GM12878 (cell line): ENCODE measurements at regions not wholly inside any gene's neighbourhood (a gene's known extent, or its start where the extent isn't known, plus 50 kb on each side); places are given as distances from the start of the nearest gene placed in this dataset.

Experiments used
- BCL11A ChIP-seq: IDR thresholded peaks from 2 replicates; pipeline ENCODE4 v1.6.1; 2011; ENCODE audit warnings: low read depth, low read length
- CBX5 ChIP-seq: sonication (generic); IDR thresholded peaks from 2 replicates; pipeline ENCODE4 v1.6.1; 2016; ENCODE audit warnings: low read depth, moderate library complexity, mild to moderate bottlenecking, inconsistent platforms
- CREM ChIP-seq: IDR thresholded peaks from 2 replicates; pipeline ENCODE4 v1.6.1; 2014; ENCODE audit warnings: antibody characterized with exemption, low read depth
- DPF2 ChIP-seq: fragments of 450-650 bp; IDR thresholded peaks from 2 replicates; pipeline ENCODE4 v1.6.1; 2017; ENCODE audit warnings: mild to moderate bottlenecking
- EGR1 ChIP-seq, 2 experiments: IDR thresholded peaks; 1 replicate in 1 of 2; 2 replicates in 1 of 2; pipeline ENCODE4 v1.6.1; 2011 to 2012; ENCODE audit warnings: low read depth in 2 of 2, low read length in 2 of 2, borderline replicate concordance in 1 of 2, mild to moderate bottlenecking in 1 of 2, moderate library complexity in 1 of 2
- ESRRA ChIP-seq: IDR thresholded peaks from 2 replicates; pipeline ENCODE4 v1.6.1; 2012; ENCODE audit warnings: mild to moderate bottlenecking, low read length, improper control_type of control experiment
- ETV6 ChIP-seq, 2 experiments: fragments of 450-650 bp in 1 of 2; IDR thresholded peaks in 1 of 2; conservative IDR thresholded peaks in 1 of 2; 2 replicates each; pipeline ENCODE4 v1.6.1; 2014; ENCODE audit warnings: antibody characterized with exemption in 1 of 2, borderline replicate concordance in 1 of 2, low read depth in 1 of 2, mild to moderate bottlenecking in 1 of 2, moderate library complexity in 1 of 2
- FOXK2 ChIP-seq: fragments of 450-650 bp; IDR thresholded peaks from 2 replicates; pipeline ENCODE4 v1.6.1; 2017; ENCODE audit warnings: mild to moderate bottlenecking, moderate library complexity
- HCFC1 ChIP-seq: fragments of 150-350 bp; IDR thresholded peaks from 2 replicates; pipeline ENCODE4 v1.6.1; 2014; ENCODE audit warnings: low read length
- HDAC6 ChIP-seq: fragments of 200-600 bp; sonication (generic); IDR thresholded peaks from one replicate; pipeline ENCODE4 v1.8.0; 2017; ENCODE audit warnings: antibody characterized with exemption; ENCODE audit not compliant: unreplicated experiment
- IRF3 ChIP-seq: fragments of 450-650 bp; IDR thresholded peaks from 2 replicates; pipeline ENCODE4 v1.6.1; 2014; ENCODE audit warnings: mild to moderate bottlenecking
- MTA3 ChIP-seq: IDR thresholded peaks from 2 replicates; pipeline ENCODE4 v1.6.1; 2012; ENCODE audit warnings: low read length, inconsistent platforms, borderline replicate concordance
- PAX8 ChIP-seq: fragments of 450-650 bp; IDR thresholded peaks from 2 replicates; pipeline ENCODE4 v1.6.1; 2017; ENCODE audit warnings: mild to moderate bottlenecking, moderate library complexity
- POLR2AphosphoS2 ChIP-seq: IDR thresholded peaks from 2 replicates; pipeline ENCODE4 v1.6.1; 2011; ENCODE audit warnings: low read depth, mild to moderate bottlenecking, low read length, improper control_type of control experiment, moderate library complexity
- POLR2AphosphoS5 ChIP-seq: IDR thresholded peaks from 2 replicates; pipeline ENCODE4 v1.6.1; 2011; ENCODE audit warnings: mild to moderate bottlenecking, low read length, inconsistent platforms
- SIN3A ChIP-seq: IDR thresholded peaks from 2 replicates; pipeline ENCODE4 v1.6.1; 2012; ENCODE audit warnings: low read depth, low read length, improper control_type of control experiment
- SMAD1 ChIP-seq: fragments of 450-650 bp; IDR thresholded peaks from 2 replicates; pipeline ENCODE4 v1.6.1; 2018; ENCODE audit warnings: mild to moderate bottlenecking, low read depth; ENCODE audit not compliant: partially characterized antibody
- SREBF1 ChIP-seq: IDR thresholded peaks from 2 replicates; pipeline ENCODE4 v1.6.1; 2012; ENCODE audit warnings: mild to moderate bottlenecking, low read length
- TF ChIP-seq, protein P1 (sequence below): IDR thresholded peaks from 2 replicates; pipeline ENCODE4 v1.6.1; 2011; ENCODE audit warnings: mild to moderate bottlenecking, low read depth, low read length, moderate library complexity; ENCODE audit not compliant: insufficient replicate concordance
- TF ChIP-seq, protein P2 (sequence below): fragments of 450-650 bp; IDR thresholded peaks from 2 replicates; pipeline ENCODE4 v1.6.1; 2018; ENCODE audit warnings: mild to moderate bottlenecking, low read depth, moderate library complexity; ENCODE audit not compliant: partially characterized antibody
- TF ChIP-seq, protein P3 (sequence below): fragments of 450-650 bp; IDR thresholded peaks from 2 replicates; pipeline ENCODE4 v1.6.1; 2017; ENCODE audit warnings: mild to moderate bottlenecking
- TF ChIP-seq, protein P4 (sequence below): IDR thresholded peaks from 2 replicates; pipeline ENCODE4 v1.6.1; 2012; ENCODE audit warnings: low read length, inconsistent platforms

DNA sequence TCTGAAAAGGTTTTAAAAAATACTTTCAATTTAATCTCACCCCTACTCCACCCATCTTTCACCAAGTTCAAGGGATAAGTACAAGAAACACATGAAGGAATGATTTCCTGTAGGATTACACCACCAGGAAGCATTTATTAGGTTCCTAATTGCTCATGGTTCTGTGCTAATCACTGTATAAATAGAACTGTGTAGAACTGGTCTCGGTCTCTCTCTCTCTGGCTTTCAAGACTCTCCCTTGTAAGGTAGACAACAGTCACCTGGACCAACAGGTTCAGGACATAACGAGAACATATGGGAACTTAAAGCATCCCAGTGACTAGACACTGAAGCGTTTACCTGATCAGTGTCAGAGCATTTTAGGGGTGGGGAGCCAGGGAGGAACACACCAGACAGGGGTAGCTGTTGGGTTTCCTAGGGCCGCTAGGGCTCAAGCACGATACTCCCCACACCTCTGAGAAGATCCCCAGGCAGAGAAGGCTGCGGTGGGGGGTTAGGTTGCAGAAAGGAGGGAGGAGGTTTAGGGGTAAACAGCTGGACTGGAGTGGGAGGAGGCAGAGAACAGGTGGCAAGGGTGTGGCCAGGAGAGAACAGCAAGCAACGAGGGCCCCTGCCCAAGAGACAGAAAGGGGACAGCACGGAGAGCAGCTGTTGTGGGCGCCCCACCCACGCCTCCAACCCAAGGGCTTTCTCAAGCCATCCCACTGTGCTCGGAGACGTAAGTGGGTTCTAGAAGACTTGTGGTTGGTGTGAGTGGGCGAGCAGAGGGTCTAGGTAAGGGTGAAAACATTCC is 52.5 kb upstream of the USP6NL start (continued):
- TF ChIP-seq, protein P1, sequence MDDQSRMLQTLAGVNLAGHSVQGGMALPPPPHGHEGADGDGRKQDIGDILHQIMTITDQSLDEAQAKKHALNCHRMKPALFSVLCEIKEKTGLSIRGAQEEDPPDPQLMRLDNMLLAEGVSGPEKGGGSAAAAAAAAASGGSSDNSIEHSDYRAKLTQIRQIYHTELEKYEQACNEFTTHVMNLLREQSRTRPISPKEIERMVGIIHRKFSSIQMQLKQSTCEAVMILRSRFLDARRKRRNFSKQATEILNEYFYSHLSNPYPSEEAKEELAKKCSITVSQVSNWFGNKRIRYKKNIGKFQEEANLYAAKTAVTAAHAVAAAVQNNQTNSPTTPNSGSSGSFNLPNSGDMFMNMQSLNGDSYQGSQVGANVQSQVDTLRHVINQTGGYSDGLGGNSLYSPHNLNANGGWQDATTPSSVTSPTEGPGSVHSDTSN: peak; percentile 45
- TF ChIP-seq SIN3A: no peak
- no peak for TF ChIP-seq PAX8
- 0 out of 2 replicates have a peak, but pooled peaks have one; percentile 48 for TF ChIP-seq CBX5
- TF ChIP-seq POLR2AphosphoS5: no peak
- TF ChIP-seq BCL11A: peak; percentile 68; the same call in 1 of the 2 replicates
- no peak for TF ChIP-seq HCFC1
- no peak for TF ChIP-seq DPF2
- TF ChIP-seq EGR1 (IDR thresholded peaks at IDR 0.05; ENCODE audit: borderline replicate concordance in 1 of 2, low read depth in 2 of 2, low read length in 2 of 2): peak; percentile 69 to 92
- TF ChIP-seq CREM: 0 out of 2 replicates have a peak, but pooled peaks have one; percentile 63
- peak; percentile 25; the same call in 1 of the 2 replicates for TF ChIP-seq MTA3
- TF ChIP-seq SREBF1: no peak
- TF ChIP-seq ESRRA: no peak
- TF ChIP-seq, protein P2, sequence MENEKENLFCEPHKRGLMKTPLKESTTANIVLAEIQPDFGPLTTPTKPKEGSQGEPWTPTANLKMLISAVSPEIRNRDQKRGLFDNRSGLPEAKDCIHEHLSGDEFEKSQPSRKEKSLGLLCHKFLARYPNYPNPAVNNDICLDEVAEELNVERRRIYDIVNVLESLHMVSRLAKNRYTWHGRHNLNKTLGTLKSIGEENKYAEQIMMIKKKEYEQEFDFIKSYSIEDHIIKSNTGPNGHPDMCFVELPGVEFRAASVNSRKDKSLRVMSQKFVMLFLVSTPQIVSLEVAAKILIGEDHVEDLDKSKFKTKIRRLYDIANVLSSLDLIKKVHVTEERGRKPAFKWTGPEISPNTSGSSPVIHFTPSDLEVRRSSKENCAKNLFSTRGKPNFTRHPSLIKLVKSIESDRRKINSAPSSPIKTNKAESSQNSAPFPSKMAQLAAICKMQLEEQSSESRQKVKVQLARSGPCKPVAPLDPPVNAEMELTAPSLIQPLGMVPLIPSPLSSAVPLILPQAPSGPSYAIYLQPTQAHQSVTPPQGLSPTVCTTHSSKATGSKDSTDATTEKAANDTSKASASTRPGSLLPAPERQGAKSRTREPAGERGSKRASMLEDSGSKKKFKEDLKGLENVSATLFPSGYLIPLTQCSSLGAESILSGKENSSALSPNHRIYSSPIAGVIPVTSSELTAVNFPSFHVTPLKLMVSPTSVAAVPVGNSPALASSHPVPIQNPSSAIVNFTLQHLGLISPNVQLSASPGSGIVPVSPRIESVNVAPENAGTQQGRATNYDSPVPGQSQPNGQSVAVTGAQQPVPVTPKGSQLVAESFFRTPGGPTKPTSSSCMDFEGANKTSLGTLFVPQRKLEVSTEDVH: no peak
- no peak for TF ChIP-seq HDAC6
- no peak for TF ChIP-seq POLR2AphosphoS2
- TF ChIP-seq IRF3: no peak
- no peak for TF ChIP-seq SMAD1
- TF ChIP-seq, protein P3, sequence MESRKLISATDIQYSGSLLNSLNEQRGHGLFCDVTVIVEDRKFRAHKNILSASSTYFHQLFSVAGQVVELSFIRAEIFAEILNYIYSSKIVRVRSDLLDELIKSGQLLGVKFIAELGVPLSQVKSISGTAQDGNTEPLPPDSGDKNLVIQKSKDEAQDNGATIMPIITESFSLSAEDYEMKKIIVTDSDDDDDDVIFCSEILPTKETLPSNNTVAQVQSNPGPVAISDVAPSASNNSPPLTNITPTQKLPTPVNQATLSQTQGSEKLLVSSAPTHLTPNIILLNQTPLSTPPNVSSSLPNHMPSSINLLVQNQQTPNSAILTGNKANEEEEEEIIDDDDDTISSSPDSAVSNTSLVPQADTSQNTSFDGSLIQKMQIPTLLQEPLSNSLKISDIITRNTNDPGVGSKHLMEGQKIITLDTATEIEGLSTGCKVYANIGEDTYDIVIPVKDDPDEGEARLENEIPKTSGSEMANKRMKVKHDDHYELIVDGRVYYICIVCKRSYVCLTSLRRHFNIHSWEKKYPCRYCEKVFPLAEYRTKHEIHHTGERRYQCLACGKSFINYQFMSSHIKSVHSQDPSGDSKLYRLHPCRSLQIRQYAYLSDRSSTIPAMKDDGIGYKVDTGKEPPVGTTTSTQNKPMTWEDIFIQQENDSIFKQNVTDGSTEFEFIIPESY: no peak
- TF ChIP-seq FOXK2: no peak
- TF ChIP-seq, protein P4, sequence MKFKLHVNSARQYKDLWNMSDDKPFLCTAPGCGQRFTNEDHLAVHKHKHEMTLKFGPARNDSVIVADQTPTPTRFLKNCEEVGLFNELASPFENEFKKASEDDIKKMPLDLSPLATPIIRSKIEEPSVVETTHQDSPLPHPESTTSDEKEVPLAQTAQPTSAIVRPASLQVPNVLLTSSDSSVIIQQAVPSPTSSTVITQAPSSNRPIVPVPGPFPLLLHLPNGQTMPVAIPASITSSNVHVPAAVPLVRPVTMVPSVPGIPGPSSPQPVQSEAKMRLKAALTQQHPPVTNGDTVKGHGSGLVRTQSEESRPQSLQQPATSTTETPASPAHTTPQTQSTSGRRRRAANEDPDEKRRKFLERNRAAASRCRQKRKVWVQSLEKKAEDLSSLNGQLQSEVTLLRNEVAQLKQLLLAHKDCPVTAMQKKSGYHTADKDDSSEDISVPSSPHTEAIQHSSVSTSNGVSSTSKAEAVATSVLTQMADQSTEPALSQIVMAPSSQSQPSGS: peak; percentile 67; the same call in 1 of the 2 replicates
- TF ChIP-seq ETV6 (conservative IDR thresholded peaks at IDR 0.05 in 1 of 2, IDR thresholded peaks at IDR 0.05 in 1 of 2; ENCODE audit: borderline replicate concordance in 1 of 2, low read depth in 1 of 2): peak in 1 of 2 experiments; percentile 44; a peak in 1 of 4 replicates
